Left forelimb (tissue), 1 donor: ENCODE measurements at regions not wholly inside any gene's neighbourhood (a gene's known extent, or its start where the extent isn't known, plus 50 kb on each side); places are given as distances from the start of the nearest gene placed in this dataset.

Experiments
- DNase-seq: peaks from one replicate; pipeline ENCODE4 v3.0.0-alpha.2; 2018; ENCODE audit warnings: low spot score

GRCh38 chr1:80987824-80988223 is 812.9 kb upstream of the ADGRL2 start:
- DNase-seq, result no peak

- no peak for DNase-seq
Measured at GRCh38 chr1:80987106-80987505, 813.6 kb upstream of the ADGRL2 start.

DNA sequence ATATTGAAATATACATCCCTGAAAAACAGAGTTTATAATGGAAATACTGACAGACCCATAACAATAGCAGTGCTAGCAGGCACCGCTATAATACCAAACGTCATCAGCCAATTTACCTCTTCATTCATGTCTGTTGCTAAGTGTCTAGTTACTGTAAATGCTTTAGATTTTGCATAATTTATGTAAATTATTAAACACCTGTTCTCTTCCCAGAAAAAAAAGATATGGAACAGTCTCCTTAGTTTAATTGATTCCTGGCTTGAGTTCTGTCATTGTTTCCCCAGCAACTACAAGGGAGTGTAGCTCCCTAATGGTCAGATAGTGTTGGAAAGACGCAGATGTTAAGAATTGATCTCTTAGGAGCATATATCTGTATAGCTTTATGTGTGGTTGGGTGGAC is 817.9 kb upstream of the ADGRL2 start:
- DNase-seq, result no peak

- no peak for DNase-seq
Measured at GRCh38 chr1:80973101-80973500, 827.6 kb upstream of the ADGRL2 start.

DNA sequence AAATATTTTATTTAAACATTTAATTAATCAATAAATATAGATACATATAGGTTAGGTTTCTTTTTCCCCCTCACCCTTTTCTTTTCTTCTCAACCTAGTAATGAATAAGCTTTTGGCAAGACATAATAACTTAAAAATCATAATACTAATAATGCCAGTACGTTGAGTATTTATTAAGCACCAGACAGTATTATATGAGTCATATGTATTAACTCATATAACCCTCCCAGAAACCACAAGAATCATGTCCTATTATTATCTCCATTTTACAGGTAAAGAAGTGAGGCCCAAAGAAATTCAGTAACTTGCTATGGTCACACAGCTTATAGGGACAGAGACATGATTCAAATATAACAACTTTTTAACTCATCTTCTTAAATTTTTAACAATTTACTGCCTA is 834.5 kb upstream of the ADGRL2 start:
- no peak for DNase-seq

GRCh38 chr1:80962564-80962963 is 838.2 kb upstream of the ADGRL2 start:
- DNase-seq, result no peak

DNA sequence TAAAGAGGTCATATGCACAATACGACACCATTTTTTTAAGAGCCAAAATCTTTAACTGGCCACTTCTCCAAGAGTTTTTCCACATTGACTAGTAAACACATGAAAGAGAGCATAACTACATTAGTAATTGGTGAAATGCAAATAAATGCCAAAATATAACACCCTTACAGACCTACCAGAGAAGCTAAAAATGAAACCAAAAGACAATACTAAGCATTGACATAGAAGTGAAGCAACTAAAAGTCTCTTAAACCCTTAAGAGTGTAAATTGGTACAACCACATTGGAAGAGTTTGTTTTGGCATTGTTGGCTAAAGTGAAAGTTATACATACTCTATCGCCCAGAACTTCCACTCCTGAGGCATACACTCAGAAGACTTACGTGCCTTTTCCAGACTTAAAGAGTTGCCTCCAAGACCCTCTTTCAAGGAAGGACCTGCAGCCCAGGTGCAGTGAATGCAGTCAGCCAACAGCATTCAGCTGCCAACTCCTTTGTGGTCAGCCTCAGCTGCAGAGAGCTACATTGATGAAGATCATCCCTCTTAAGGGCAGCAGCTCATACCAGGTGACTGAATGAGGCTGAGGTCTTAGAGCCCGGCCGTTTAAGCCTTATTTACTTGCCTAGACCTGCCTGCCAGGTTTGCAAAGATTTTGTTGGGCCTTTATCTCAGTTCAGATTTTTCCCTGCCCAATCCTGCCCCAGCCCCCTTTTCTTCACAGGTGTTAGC is 839.1 kb upstream of the ADGRL2 start:
- DNase-seq, result no peak

GRCh38 chr1:80933346-80933745 is 867.4 kb upstream of the ADGRL2 start:
- no peak for DNase-seq

- no peak for DNase-seq
Measured at GRCh38 chr1:80931178-80931577, 869.6 kb upstream of the ADGRL2 start.

GRCh38 chr1:80929868-80930508 is 870.7 kb upstream of the ADGRL2 start:
- DNase-seq, result no peak

DNA sequence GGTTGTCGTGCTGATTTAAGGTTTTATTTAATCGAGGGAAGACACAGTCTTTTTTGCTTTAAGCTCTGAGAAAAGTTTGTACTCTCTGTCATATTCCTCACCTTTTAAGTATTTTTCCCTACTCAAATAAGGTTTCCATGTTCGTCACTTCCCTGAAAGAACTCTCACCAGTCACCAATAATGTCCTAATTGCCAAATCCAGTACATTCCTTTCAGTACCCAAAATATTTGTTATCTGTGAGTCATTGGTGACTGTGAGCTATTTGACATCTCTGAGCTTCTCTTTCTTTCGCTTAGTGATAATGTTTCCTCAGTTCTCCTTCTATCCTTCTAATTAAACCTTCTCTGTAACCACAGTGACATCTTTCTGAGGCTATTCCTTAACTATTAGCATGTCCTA is 874.2 kb upstream of the ADGRL2 start:
- DNase-seq, result no peak

DNA sequence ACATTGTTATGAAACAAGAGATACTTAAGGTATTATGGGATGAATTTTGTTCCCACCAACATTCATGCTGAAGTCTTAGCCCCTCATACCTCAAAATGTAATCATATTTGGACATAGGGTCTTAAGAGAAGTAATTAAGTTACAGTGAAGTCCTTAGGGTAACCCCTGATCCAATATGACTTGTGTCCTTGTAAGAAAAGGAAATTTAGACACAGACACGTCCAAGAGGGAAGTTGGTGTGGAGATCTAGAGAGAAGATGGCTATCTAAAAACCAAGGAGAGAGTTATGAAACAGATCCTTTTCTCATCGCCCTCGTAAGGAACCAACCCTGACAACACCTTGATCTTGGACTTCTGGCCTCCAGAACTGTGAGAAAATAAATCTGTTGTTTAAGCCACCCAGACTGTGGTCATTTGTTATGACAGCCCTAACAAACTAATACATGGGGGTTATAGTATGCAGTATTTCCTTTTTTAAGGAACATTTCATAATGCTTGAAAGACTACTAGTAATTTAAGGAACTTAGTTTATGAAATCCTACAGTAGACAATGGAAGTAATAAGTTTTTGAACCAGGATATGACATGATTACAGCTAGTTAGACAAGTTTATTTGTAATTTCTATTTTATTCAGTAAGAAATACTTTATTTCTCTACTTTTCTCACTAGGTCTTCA is 875.5 kb upstream of the ADGRL2 start:
- no peak for DNase-seq

- no peak for DNase-seq
Measured at GRCh38 chr1:80924290-80924689, 876.4 kb upstream of the ADGRL2 start.

DNA sequence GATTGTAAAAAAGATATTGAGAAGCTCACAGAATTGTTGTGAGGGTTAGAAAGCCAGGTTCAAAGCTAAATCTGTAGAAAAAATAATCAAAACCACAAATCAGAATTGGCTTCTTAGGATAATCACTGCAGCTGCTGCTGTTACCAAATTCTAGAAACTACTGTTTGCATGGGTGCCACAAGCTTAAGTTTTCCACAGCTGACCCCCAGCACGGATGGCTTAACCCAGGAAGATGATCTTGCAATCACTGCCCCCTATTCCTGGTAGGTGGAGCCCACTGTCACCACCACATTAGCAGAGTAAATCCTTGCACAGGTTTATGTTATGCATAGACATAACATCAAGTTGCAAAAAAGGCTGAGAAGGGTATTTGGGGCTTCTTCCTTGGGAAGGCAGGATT is 877.8 kb upstream of the ADGRL2 start:
- no peak for DNase-seq

GRCh38 chr1:80919426-80919825 is 881.3 kb upstream of the ADGRL2 start:
- DNase-seq, result no peak

DNA sequence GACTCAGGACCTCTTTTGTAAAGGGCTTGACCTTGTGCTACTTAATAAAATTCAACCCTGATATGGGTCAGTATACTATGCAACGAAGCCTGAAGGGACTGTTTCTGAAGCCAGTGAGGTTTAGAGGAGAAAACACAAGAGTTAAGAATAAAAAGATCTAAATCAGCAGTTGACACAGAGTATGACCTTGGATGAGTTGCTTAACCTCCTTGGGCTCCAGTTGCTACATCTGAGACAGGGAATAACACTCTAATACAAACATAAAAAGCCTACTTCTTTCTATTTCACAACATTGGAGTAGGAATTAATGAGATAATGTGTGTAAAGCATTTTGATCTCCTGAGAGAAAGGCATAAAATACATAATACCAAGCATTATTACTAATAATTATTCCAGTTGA is 882.4 kb upstream of the ADGRL2 start:
- DNase-seq, result no peak

- no peak for DNase-seq
Measured at GRCh38 chr1:80917826-80918225, 882.9 kb upstream of the ADGRL2 start.

- no peak for DNase-seq
Measured at GRCh38 chr1:80917225-80917624, 883.5 kb upstream of the ADGRL2 start.

DNA sequence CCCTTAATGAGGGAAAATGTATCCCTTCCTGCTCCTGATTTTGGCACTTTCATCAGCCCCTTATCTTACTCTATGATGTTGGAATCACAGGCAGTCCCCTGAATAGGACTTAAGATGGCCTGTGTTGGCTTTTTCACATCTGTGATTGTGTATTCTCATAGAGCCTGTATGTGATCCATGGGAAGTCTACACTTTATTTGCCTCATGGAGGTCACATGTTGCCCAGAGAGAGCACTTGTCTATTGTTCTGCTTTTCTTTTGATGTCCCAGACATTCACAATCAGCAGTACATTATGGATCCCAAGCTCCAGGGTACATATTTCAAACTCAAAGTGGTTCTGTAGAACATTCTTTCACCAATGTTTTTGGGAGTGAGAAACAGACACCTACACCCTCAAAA is 885.2 kb upstream of the ADGRL2 start:
- no peak for DNase-seq

- no peak for DNase-seq
Measured at GRCh38 chr1:80910426-80910825, 890.3 kb upstream of the ADGRL2 start.

DNA sequence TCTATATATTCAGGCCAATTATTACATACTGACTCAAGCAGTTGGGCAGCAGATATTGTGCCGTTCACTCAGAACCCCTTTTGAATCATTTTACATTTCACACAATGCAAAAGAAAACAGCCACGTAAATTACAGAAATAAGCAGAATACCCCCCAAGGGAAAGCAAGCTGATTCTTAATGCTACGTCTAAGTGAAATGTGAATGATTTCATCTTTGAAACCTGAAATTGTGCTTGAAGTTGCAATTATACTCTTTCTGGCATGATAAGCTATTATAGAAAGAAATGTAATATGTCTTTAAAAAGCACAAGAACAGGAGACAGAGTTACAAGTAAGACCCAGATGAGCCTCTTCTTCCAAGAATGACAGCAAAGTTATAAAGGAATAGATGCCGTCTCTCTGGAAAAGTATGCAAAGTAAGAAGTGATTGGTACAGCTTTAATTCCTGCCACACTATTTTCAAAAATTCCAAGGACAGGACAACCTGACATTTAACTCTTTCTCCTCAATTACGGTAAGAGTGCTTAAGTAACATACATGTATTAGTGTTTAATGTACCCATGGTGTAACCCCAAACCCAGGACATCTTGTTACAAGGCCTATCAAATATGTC is 891.5 kb upstream of the ADGRL2 start:
- DNase-seq, result no peak

DNA sequence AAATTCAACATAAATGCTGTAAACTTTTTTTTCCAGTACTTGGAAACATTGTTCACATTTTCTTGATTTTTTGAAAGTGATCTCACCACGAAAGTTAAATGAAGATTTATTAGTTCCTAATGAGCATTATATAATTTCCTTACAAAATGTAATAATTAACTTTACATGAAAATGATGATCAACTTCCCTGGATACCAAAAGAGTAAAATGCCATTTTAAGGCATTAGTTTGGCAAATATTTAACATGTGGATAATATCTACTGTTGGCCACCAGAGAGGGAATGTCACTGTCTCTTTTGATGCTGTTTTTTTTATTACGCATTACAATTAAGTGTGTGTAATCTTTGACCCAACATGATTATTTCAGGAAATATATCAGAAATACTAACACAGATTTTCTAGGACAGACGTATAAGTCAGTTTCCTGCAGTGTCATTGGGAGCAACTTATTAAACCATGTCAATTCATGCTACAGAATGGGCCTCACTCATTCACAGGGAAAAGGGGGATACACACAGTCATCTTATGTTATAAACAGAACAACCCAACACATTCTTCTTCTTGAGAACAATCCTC is 903.9 kb upstream of the ADGRL2 start:
- DNase-seq, result no peak

DNA sequence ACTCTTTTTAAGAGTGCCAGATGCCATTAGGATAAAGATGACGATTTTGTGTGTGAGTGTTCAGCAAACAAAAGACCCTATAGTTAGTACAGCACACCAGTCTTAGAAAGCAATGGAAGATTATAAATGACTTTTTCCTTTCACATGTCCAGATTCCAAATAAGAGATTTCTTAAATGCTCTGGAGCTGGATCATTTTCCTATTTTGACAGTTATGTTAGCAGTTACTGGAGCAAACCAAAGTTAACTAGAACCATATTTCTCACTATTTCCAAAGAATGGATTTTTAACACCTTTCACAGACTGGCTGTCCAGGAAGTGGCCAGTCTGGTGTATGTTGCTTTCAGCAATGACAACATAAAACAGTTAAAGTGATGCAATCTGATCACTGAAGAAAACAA is 905.8 kb upstream of the ADGRL2 start:
- no peak for DNase-seq
